GM13976 (cell line): ENCODE measurements at regions not wholly inside any gene's neighbourhood (a gene's known extent, or its start where the extent isn't known, plus 50 kb on each side); places are given as distances from the start of the nearest gene placed in this dataset.

Experiments used
- DNase-seq: peaks from one replicate; pipeline ENCODE4 v3.0.0; 2012; ENCODE audit warnings: low spot score
- CTCF ChIP-seq: IDR thresholded peaks from 2 replicates; pipeline ENCODE4 v1.5.1; 2012; ENCODE audit warnings: borderline replicate concordance, mild to moderate bottlenecking; ENCODE audit not compliant: insufficient read depth; ENCODE audit errors: extremely low read depth, missing control alignments, control extremely low read depth
- in situ Hi-C: fragments of 300-500 bp; cut with MboI; formaldehyde crosslinking; loops from one replicate; pipeline ENCODE4 v1.12.0; 2022; ENCODE audit warnings: low sequenced_read_pairs, mixed read lengths, inconsistent platforms; ENCODE audit not compliant: unreplicated experiment

GRCh38 chr4:141339966-141340365, 119.3 kb downstream of the ZNF330 start:
- in situ Hi-C loops = no loop called here
- DNase-seq = no peak
- TF ChIP-seq CTCF = no peak

DNA sequence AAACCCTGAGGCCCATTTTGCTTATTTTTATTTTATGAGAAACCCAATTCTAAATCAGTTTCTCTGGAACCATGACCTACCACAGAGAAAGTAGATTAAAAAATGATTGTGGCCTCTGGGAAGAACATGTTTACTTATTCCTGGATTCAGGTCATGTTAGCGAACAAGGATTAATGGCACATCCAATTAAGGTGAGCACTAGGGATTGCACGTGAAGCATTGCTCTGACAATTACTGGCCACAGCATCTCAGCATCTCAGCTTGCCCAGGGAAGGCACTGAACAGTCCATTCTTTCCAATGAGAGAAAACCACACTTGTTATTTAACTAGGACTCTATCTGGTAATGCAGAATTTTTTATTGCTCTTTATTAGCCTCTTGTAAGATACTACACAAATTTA, 119.8 kb downstream of the ZNF330 start:
- in situ Hi-C loops = no loop called here
- TF ChIP-seq CTCF = no peak
- DNase-seq = no peak

- DNase-seq = peak; percentile 29
- no peak for TF ChIP-seq CTCF
- in situ Hi-C loops = no loop called here
Observed at GRCh38 chr4:141346144-141346543, 125.4 kb downstream of the ZNF330 start.

- in situ Hi-C loops = no loop called here
- TF ChIP-seq CTCF = no peak
- DNase-seq = no peak
Observed at GRCh38 chr4:141347684-141348083, 127.0 kb downstream of the ZNF330 start.

DNA sequence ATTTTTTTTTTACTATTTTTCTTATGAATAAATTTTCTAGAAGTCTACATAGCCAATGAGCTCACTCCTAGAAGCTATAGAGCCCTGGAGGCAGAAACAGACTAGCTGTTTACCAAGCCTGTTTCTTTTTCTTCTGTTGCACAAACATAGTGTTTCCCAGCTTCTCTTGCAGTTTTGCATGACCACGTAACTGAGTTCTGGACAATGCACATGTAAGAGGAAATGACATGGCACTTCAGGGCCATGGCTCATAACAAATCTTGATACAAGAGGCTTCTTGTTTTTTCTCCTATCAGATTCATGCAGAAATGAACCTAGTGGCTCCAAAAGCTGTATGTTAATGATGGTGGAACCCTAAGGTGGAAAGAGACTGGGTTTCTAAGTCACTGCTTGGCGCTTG, 127.4 kb downstream of the ZNF330 start:
- no peak for DNase-seq
- TF ChIP-seq CTCF = no peak
- in situ Hi-C loops = no loop called here

GRCh38 chr4:141348573-141348972, 127.9 kb downstream of the ZNF330 start:
- in situ Hi-C loops = no loop called here
- TF ChIP-seq CTCF = no peak
- no peak for DNase-seq

GRCh38 chr4:141349236-141349635, 128.5 kb downstream of the ZNF330 start:
- no peak for DNase-seq
- in situ Hi-C loops = no loop called here
- TF ChIP-seq CTCF = no peak
